EL (cell line): ENCODE measurements at regions not wholly inside any gene's neighbourhood (a gene's known extent, or its start where the extent isn't known, plus 50 kb on each side); places are given as distances from the start of the nearest gene placed in this dataset.

Experiments used
- DNase-seq: peaks from one replicate; pipeline ENCODE4 v3.0.0-alpha.2; 2016

- no peak for DNase-seq
Observed at GRCh38 chr1:185427776-185428175, 110.7 kb upstream of the IVNS1ABP start.

- DNase-seq = no peak
Observed at GRCh38 chr1:185427264-185427663, 110.2 kb upstream of the IVNS1ABP start.

GRCh38 chr1:185426848-185427247, 109.8 kb upstream of the IVNS1ABP start:
- DNase-seq = peak; percentile 12

- no peak for DNase-seq
Observed at GRCh38 chr1:185425163-185425562, 108.1 kb upstream of the IVNS1ABP start.

GRCh38 chr1:185421485-185422107, 104.6 kb upstream of the IVNS1ABP start:
- no peak for DNase-seq

GRCh38 chr1:185420588-185421081, 103.6 kb upstream of the IVNS1ABP start:
- no peak for DNase-seq

GRCh38 chr1:185419718-185420117, 102.7 kb upstream of the IVNS1ABP start:
- peak; percentile 25 for DNase-seq

GRCh38 chr1:185418472-185418871, 101.4 kb upstream of the IVNS1ABP start:
- no peak for DNase-seq

GRCh38 chr1:185412385-185413087, 95.5 kb upstream of the IVNS1ABP start:
- DNase-seq = no peak

- DNase-seq = no peak
Observed at GRCh38 chr1:185409763-185410528, 92.9 kb upstream of the IVNS1ABP start.

- no peak for DNase-seq
Observed at GRCh38 chr1:185409345-185409744, 92.3 kb upstream of the IVNS1ABP start.

- no peak for DNase-seq
Observed at GRCh38 chr1:185408700-185409270, 91.7 kb upstream of the IVNS1ABP start.

GRCh38 chr1:185406691-185407009, 89.6 kb upstream of the IVNS1ABP start:
- no peak for DNase-seq

- no peak for DNase-seq
Observed at GRCh38 chr1:185406006-185406690, 89.1 kb upstream of the IVNS1ABP start.

GRCh38 chr1:185404907-185405568, 88.0 kb upstream of the IVNS1ABP start:
- no peak for DNase-seq

GRCh38 chr1:185404291-185404690, 87.2 kb upstream of the IVNS1ABP start:
- peak; percentile 47 for DNase-seq

GRCh38 chr1:185402930-185403329, 85.9 kb upstream of the IVNS1ABP start:
- no peak for DNase-seq

- DNase-seq = peak; percentile 74
Observed at GRCh38 chr1:185401019-185401418, 84.0 kb upstream of the IVNS1ABP start.

GRCh38 chr1:185400052-185400451, 83.0 kb upstream of the IVNS1ABP start:
- DNase-seq = peak; percentile 70

- DNase-seq = no peak
Observed at GRCh38 chr1:185398599-185398998, 81.6 kb upstream of the IVNS1ABP start.

- DNase-seq = no peak
Observed at GRCh38 chr1:185398022-185398421, 81.0 kb upstream of the IVNS1ABP start.

GRCh38 chr1:185397183-185397582, 80.1 kb upstream of the IVNS1ABP start:
- no peak for DNase-seq
